GM19467 (cell line): ENCODE measurements at regions not wholly inside any gene's neighbourhood (a gene's known extent, or its start where the extent isn't known, plus 50 kb on each side); places are given as distances from the start of the nearest gene placed in this dataset.

Experiments
- ATAC-seq: cut with Tn5 transposase; IDR thresholded peaks from one replicate; pipeline ENCODE4 v1.9.1; 2021; ENCODE audit warnings: mild to moderate bottlenecking, moderate library complexity; ENCODE audit not compliant: unreplicated experiment

- no peak for ATAC-seq
Observed at GRCh38 chr6:19972221-19972620, 135.1 kb downstream of the ID4 start.

GRCh38 chr6:19976411-19977129, 139.4 kb downstream of the ID4 start:
- no peak for ATAC-seq

- no peak for ATAC-seq
Observed at GRCh38 chr6:19979059-19979458, 141.9 kb downstream of the ID4 start.

- ATAC-seq, result no peak
Observed at GRCh38 chr6:19979986-19980385, 142.8 kb downstream of the ID4 start.

- no peak for ATAC-seq
Observed at GRCh38 chr6:19983374-19983773, 146.2 kb downstream of the ID4 start.

GRCh38 chr6:19986691-19987438, 149.7 kb downstream of the ID4 start:
- ATAC-seq, result no peak

- ATAC-seq, result no peak
Observed at GRCh38 chr6:19988555-19988954, 151.4 kb downstream of the ID4 start.

- ATAC-seq, result no peak
Observed at GRCh38 chr6:19991176-19991575, 154.0 kb downstream of the ID4 start.

GRCh38 chr6:19994909-19995308, 157.7 kb downstream of the ID4 start:
- no peak for ATAC-seq

GRCh38 chr6:19995575-19996257, 158.5 kb downstream of the ID4 start:
- ATAC-seq, result no peak

GRCh38 chr6:19997104-19997503, 159.9 kb downstream of the ID4 start:
- ATAC-seq, result no peak

GRCh38 chr6:19998541-19998940, 161.4 kb downstream of the ID4 start:
- ATAC-seq, result no peak

- peak; percentile 75 for ATAC-seq
Observed at GRCh38 chr6:19999319-20000191, 162.4 kb downstream of the ID4 start.

- ATAC-seq, result no peak
Observed at GRCh38 chr6:20001286-20001685, 164.1 kb downstream of the ID4 start.

- no peak for ATAC-seq
Observed at GRCh38 chr6:20006037-20006436, 168.9 kb downstream of the ID4 start.

- no peak for ATAC-seq
Observed at GRCh38 chr6:20008131-20008530, 171.0 kb downstream of the ID4 start.

GRCh38 chr6:20013066-20013861, 176.1 kb downstream of the ID4 start:
- no peak for ATAC-seq

- no peak for ATAC-seq
Observed at GRCh38 chr6:20014508-20014907, 177.3 kb downstream of the ID4 start.

- no peak for ATAC-seq
Observed at GRCh38 chr6:20020526-20020925, 183.4 kb downstream of the ID4 start.

GRCh38 chr6:20021795-20022194, 184.6 kb downstream of the ID4 start:
- ATAC-seq, result no peak
